Activated T-helper 2 cell treated with anti-CD3 and anti-CD28 coated beads, Interferon-gamma antibody, Interleukin-2, Interleukin-4, amounts not matched to agents 10 μg/mL and 5 μg/mL and 100 μg/mL, durations not matched to agents 14 hours and 24 hours and 36 hours (primary cell): ENCODE measurements at regions not wholly inside any gene's neighbourhood (a gene's known extent, or its start where the extent isn't known, plus 50 kb on each side); places are given as distances from the start of the nearest gene placed in this dataset.

Source experiments
- DNase-seq: peaks from one replicate; pipeline ENCODE4 v3.0.0; 2021; ENCODE audit warnings: low spot score
- H3K27ac Mint-ChIP-seq: one replicate; pipeline ENCODE4 v1.8.0; 2021; ENCODE audit warnings: mixed read lengths
- H3K27me3 Mint-ChIP-seq: one replicate; pipeline ENCODE4 v1.8.0; 2021; ENCODE audit warnings: low read depth, mixed read lengths
- H3K36me3 Mint-ChIP-seq: one replicate; pipeline ENCODE4 v1.8.0; 2021; ENCODE audit warnings: low read depth, mixed read lengths
- H3K4me1 Mint-ChIP-seq: one replicate; pipeline ENCODE4 v1.8.0; 2021; ENCODE audit warnings: low read depth, mixed read lengths
- H3K4me3 Mint-ChIP-seq: one replicate; pipeline ENCODE4 v1.8.0; 2021; ENCODE audit warnings: low read depth, mild to moderate bottlenecking, moderate library complexity, mixed read lengths
- H3K9me3 Mint-ChIP-seq: one replicate; pipeline ENCODE4 v1.8.0; 2021; ENCODE audit warnings: mixed read lengths
- intact Hi-C: fragments of 100-400 bp; cut with micrococcal nuclease; formaldehyde crosslinking; loops from one replicate; pipeline ENCODE4 v1.15.1; 2023

- Mint-ChIP-seq H3K4me3 (no peak overlapping the region), H3K27ac (no peak overlapping the region)
- DNase-seq: no peak
Observed at GRCh38 chr16:85316321-85316919, 204.1 kb upstream of the CIBAR2 start.

GRCh38 chr16:85316944-85317343, 204.7 kb upstream of the CIBAR2 start:
- H3K27me3 Mint-ChIP-seq: no peaks in the 10 kb centered on the region
- H3K36me3 Mint-ChIP-seq: no peaks in the 10 kb centered on the region
- intact Hi-C loops: no loop called here
- no peak for DNase-seq
- no peak overlapping the region for H3K27ac Mint-ChIP-seq
- no peaks in the 10 kb centered on the region for H3K9me3 Mint-ChIP-seq
- no peak overlapping the region for H3K4me3 Mint-ChIP-seq
- peaks cover 1% of the 10 kb centered on the region for H3K4me1 Mint-ChIP-seq

More at GRCh38 chr16:85316321-85316919, 204.1 kb upstream of the CIBAR2 start:
- intact Hi-C loops: no loop called here
- Mint-ChIP-seq H3K9me3 (no peaks in the 10 kb centered on the region), H3K4me1 (peaks cover 4% of the 10 kb centered on the region), H3K36me3 (no peaks in the 10 kb centered on the region), H3K27me3 (no peaks in the 10 kb centered on the region)

DNA sequence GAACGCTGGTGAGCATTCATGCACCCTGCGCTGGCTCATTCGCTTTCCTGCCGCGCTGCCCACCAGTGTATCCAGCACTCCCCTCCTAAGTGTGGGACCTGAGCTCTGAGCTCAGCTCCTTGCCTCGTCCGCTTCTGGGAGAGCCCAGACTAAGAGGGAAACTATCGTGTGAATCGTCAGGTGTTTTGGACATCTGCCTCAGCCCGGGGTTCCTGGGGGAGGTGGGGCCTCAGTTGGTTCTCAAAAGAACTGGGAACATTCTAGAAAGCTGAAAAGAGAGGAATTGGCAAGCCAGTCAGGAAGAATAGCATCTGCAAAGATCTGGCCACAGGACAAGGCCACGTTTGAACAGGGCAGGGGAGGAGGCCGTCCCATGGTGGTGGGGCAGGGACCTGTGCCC, 205.4 kb upstream of the CIBAR2 start:
- Mint-ChIP-seq H3K9me3 (no peaks in the 10 kb centered on the region), H3K4me1 (peaks cover 1% of the 10 kb centered on the region), H3K4me3 (no peak overlapping the region), H3K36me3 (no peaks in the 10 kb centered on the region), H3K27ac (no peak overlapping the region), H3K27me3 (no peaks in the 10 kb centered on the region)
- intact Hi-C loops: no loop called here
- DNase-seq: no peak

- intact Hi-C loops: no loop called here
- no peak for DNase-seq
- Mint-ChIP-seq H3K27me3 (no peaks in the 10 kb centered on the region), H3K9me3 (no peaks in the 10 kb centered on the region), H3K4me3 (no peak overlapping the region), H3K4me1 (peaks cover 1% of the 10 kb centered on the region), H3K27ac (no peak overlapping the region), H3K36me3 (no peaks in the 10 kb centered on the region)
Observed at GRCh38 chr16:85319208-85319983, 207.1 kb upstream of the CIBAR2 start.

- intact Hi-C loops: no loop called here
- H3K36me3 Mint-ChIP-seq: no peaks in the 10 kb centered on the region
- H3K9me3 Mint-ChIP-seq: no peaks in the 10 kb centered on the region
- H3K27me3 Mint-ChIP-seq: no peaks in the 10 kb centered on the region
- H3K4me1 Mint-ChIP-seq: peaks cover 1% of the 10 kb centered on the region
- no peak for DNase-seq
- H3K27ac Mint-ChIP-seq: no peak overlapping the region
- no peak overlapping the region for H3K4me3 Mint-ChIP-seq
Observed at GRCh38 chr16:85319984-85320440, 207.7 kb upstream of the CIBAR2 start.

GRCh38 chr16:85320677-85321385, 208.6 kb upstream of the CIBAR2 start:
- Mint-ChIP-seq H3K27ac (no peak overlapping the region), H3K4me1 (peaks cover 1% of the 10 kb centered on the region), H3K4me3 (no peak overlapping the region), H3K27me3 (no peaks in the 10 kb centered on the region), H3K9me3 (no peaks in the 10 kb centered on the region), H3K36me3 (no peaks in the 10 kb centered on the region)
- DNase-seq: no peak
- intact Hi-C loops: no loop called here

DNA sequence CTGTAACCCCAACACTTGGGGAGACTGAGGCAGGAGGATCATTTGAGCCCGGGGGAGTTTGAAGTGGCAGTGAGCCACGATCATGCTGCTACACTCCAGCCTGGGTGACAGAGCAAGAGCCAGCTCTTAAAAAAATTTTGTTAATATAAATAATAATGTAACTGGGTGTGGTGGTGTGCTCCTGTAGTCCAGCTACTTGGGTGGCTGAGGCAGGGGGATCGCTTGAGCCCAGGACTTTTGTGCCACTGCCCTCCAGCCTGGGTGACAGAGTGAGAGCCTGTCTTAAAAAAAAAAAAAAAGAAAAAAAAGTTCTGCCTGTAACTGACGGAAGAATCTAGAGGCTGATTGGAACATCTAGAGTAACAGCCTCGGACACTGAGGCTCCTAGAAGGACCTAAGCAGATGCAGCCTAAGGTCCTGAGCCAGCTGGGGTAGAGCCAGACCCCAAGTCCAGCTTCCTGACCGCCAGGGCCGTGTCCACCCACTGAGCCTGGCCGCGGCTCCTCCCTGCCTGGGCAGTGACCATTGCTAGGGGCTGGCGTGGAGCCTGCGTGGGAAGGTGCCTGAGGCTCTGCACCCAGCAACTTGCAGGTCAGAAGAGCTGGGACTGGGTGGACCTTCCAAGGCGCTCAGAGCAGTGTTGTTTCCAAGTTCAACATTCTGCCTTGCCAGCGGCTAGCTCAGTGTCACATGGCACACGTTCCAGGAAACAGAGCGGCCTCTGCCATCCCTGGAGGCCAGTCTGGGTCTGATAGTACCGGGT, 209.4 kb upstream of the CIBAR2 start:
- H3K9me3 Mint-ChIP-seq: no peaks in the 10 kb centered on the region
- H3K27ac Mint-ChIP-seq: no peak overlapping the region
- no peak overlapping the region for H3K4me3 Mint-ChIP-seq
- DNase-seq: no peak
- no peaks in the 10 kb centered on the region for H3K4me1 Mint-ChIP-seq
- intact Hi-C loops: no loop called here
- no peaks in the 10 kb centered on the region for H3K27me3 Mint-ChIP-seq
- H3K36me3 Mint-ChIP-seq: no peaks in the 10 kb centered on the region

- no peak for DNase-seq
- no peaks in the 10 kb centered on the region for H3K9me3 Mint-ChIP-seq
- no peak overlapping the region for H3K27ac Mint-ChIP-seq
- no peaks in the 10 kb centered on the region for H3K4me1 Mint-ChIP-seq
- no peaks in the 10 kb centered on the region for H3K36me3 Mint-ChIP-seq
- H3K4me3 Mint-ChIP-seq: no peak overlapping the region
- intact Hi-C loops: no loop called here
- H3K27me3 Mint-ChIP-seq: peaks cover 6% of the 10 kb centered on the region
Observed at GRCh38 chr16:85323230-85323960, 211.1 kb upstream of the CIBAR2 start.

GRCh38 chr16:85323961-85324253, 211.6 kb upstream of the CIBAR2 start:
- Mint-ChIP-seq H3K9me3 (no peaks in the 10 kb centered on the region), H3K27ac (no peak overlapping the region), H3K27me3 (peaks cover 7% of the 10 kb centered on the region), H3K4me3 (no peak overlapping the region), H3K36me3 (no peaks in the 10 kb centered on the region), H3K4me1 (no peaks in the 10 kb centered on the region)
- intact Hi-C loops: no loop called here
- no peak for DNase-seq

DNA sequence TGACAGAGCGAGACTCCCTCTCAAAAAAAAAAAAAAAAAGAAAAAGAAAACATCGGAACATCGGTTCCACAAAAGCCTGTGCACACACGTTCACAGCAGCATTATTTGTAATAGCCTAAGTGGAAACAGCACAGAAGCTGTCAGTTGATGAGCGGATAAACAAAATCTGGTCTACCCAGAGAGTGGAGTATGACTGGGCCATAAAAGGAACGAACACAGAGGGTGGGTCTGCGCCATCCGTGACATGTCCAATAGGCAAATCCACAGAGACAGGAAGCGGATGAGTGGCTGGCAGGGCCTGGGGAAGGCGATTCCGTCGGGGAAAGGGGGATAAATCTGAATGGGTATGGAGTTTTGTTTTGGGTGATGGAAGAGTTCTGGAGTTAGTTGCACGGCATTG, 212.2 kb upstream of the CIBAR2 start:
- H3K27ac Mint-ChIP-seq: no peak overlapping the region
- no peaks in the 10 kb centered on the region for H3K9me3 Mint-ChIP-seq
- H3K4me1 Mint-ChIP-seq: no peaks in the 10 kb centered on the region
- H3K4me3 Mint-ChIP-seq: no peak overlapping the region
- no peaks in the 10 kb centered on the region for H3K36me3 Mint-ChIP-seq
- intact Hi-C loops: no loop called here
- DNase-seq: no peak
- peaks cover 9% of the 10 kb centered on the region for H3K27me3 Mint-ChIP-seq

DNA sequence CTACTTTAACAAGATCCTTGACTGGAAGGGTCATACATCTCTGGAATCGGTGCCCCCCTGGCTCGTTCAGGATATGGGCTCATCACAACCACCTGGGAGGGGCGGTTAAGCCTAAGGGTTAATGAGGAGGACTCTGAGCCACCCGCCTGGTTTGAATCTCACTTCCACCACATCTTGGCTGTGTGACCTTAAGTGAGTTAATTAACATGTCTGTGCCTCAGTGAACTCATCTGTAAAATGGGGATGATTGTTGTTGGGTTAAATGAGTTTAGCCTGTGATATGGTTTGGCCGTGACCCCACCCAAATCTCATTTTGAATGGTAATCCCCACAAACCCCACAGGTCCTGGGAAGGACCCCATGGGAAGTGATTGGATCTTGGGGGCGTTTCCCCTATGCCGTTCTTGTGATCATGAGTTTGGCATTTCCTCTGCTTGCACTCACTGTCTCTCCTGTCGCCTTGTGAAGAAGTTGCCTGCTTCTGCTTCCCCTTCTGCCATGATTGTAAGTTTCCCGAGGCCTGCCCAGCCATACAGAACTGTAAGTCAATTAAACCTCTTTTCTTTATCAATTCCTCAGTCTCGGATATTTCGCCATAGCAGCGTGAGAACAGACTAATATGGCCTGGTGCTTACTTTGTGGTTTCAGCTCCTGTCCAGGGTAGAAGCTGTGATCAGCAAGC, 214.0 kb upstream of the CIBAR2 start:
- Mint-ChIP-seq H3K4me1 (peaks cover 2% of the 10 kb centered on the region), H3K27me3 (peaks cover 15% of the 10 kb centered on the region), H3K9me3 (no peaks in the 10 kb centered on the region), H3K36me3 (no peaks in the 10 kb centered on the region), H3K27ac (no peak overlapping the region), H3K4me3 (no peak overlapping the region)
- intact Hi-C loops: no loop called here
- DNase-seq: no peak

DNA sequence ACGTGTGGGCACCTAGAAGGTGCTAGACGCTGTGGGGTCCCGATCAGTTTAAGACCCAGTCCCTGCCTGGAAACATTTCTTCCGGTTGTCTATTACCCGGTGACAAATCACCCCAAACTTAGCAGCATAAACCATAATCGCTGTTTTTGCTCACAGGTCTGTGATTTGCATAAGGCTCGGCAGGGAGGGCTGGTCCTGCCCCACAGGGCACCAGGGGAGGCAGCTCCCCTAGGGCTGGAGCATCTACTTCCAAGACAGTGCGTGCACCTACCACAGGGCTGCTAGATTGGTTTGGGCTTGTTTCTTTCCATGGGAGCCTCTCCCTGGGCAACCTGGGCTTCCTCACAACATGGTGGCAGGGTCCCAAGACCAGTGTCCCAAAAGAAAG, 214.5 kb upstream of the CIBAR2 start:
- Mint-ChIP-seq H3K9me3 (no peaks in the 10 kb centered on the region), H3K4me1 (peaks cover 2% of the 10 kb centered on the region), H3K36me3 (no peaks in the 10 kb centered on the region), H3K27me3 (peaks cover 15% of the 10 kb centered on the region), H3K27ac (no peak overlapping the region), H3K4me3 (no peak overlapping the region)
- DNase-seq: no peak
- intact Hi-C loops: no loop called here
